Sigmoid colon (tissue), 4 donors: ENCODE measurements at regions not wholly inside any gene's neighbourhood (a gene's known extent, or its start where the extent isn't known, plus 50 kb on each side); places are given as distances from the start of the nearest gene placed in this dataset.
"Not testable (repeated sequence)": the region's sequence is repeated elsewhere in the genome, so short reads cannot be mapped to it uniquely, and the experiment has no call there.

ENCODE experiments used
- EP300 ChIP-seq, 4 donors: sonication (generic); formaldehyde crosslinking; IDR thresholded peaks; one replicate each; pipeline ENCODE4 v1.6.1; 2017; ENCODE audit warnings: antibody characterized with exemption in 4 of 4
- POLR2AphosphoS5 ChIP-seq, 4 donors: sonication (generic); formaldehyde crosslinking; IDR thresholded peaks; one replicate each; pipeline ENCODE4 v1.6.1; 2017; ENCODE audit warnings: antibody characterized with exemption in 4 of 4
- TF ChIP-seq, protein P1 (sequence below), 4 experiments: fragments of 450-650 bp in 3 of 4; fragments of 200-600 bp in 1 of 4; IDR thresholded peaks; one replicate each; pipeline ENCODE4 v1.5.1; 2016 to 2019; ENCODE audit warnings: antibody characterized with exemption in 4 of 4, mild to moderate bottlenecking in 3 of 4, moderate library complexity in 2 of 4

DNA sequence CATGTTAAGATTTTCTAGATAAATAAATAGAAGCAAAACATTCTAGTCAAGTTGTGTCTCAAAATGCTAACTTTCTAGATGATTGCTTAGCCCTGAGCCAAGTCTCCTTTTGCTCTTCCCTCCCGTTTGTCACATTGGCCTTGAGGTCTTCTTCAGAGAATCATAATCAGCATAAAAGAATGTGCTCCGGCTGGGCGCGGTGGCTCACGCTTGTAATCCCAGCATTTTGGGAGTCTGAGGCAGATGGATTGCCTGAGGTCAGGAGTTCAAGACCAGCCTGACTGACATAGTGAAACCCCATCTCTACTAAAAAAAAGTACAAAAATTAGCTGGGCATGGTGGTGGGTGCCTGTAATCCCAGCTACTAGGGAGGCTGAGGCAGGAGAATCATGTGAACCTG is 182.3 kb downstream of the NRIP1 start:
- TF ChIP-seq, protein P1, sequence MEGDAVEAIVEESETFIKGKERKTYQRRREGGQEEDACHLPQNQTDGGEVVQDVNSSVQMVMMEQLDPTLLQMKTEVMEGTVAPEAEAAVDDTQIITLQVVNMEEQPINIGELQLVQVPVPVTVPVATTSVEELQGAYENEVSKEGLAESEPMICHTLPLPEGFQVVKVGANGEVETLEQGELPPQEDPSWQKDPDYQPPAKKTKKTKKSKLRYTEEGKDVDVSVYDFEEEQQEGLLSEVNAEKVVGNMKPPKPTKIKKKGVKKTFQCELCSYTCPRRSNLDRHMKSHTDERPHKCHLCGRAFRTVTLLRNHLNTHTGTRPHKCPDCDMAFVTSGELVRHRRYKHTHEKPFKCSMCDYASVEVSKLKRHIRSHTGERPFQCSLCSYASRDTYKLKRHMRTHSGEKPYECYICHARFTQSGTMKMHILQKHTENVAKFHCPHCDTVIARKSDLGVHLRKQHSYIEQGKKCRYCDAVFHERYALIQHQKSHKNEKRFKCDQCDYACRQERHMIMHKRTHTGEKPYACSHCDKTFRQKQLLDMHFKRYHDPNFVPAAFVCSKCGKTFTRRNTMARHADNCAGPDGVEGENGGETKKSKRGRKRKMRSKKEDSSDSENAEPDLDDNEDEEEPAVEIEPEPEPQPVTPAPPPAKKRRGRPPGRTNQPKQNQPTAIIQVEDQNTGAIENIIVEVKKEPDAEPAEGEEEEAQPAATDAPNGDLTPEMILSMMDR (IDR thresholded peaks at IDR 0.05), result not testable (repeated sequence)
- TF ChIP-seq POLR2AphosphoS5, EP300 (IDR thresholded peaks at IDR 0.05): not testable (repeated sequence)
